ENCODE measurements at regions not wholly inside any gene's neighbourhood (a gene's known extent, or its start where the extent isn't known, plus 50 kb on each side); places are given as distances from the start of the nearest gene placed in this dataset.

DNA sequence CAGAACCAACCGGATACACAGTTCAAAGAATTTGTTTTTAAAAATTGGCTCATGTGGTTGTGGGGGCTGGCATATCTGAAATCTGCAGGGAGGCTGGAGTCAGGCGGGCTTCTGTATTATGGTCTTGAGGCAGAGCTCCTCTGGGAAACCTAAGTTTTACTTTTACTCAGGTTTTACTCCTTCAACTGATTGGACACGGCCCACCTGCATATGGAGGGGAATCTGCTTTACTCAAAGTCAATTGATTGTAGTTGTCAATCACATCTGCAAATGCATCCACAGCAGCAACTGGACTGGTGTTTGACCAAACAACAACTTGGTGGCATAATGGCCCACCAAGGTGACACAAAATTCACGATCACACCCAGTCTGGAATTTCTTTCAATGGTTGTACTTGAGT lies 103.4 kb downstream of the ERMARD start:
- DNase-seq: no peak

DNA sequence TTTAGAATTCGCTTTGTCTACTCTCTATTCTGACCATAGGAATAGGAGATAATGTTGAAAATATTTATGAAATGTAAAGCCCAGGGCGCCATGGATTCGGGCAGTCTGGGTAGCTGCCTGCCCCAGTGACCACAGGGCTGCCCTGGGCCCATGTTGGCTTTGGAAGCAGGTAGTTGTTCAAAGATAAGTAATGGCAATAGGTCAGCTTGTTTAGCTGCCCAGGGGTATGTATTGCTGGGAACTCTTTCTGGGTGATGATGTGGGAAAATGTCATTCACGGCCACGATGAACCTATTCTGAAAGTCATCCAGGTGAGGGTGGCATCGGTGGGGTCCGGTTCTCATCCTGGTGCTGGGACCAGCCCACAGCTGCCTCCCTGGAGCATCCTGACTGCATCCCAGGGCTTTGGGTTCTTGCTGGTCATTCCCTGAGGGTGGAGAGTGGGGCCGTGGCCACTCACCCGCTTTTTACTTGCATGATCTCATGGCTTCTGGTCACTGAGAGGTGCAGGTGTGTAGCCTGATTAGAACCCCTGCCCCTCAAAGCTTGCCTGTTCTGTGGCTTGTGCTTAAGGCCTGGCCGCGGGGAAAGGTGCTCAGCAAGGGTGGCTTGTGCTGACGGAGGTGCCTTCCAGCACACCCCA lies 102.8 kb downstream of the ERMARD start:
- DNase-seq: no peak

- DNase-seq: no peak
Observed at GRCh38 chr6:169853196-169854082, 102.0 kb downstream of the ERMARD start.

GRCh38 chr6:169852504-169853195 lies 101.2 kb downstream of the ERMARD start:
- no peak for DNase-seq

DNA sequence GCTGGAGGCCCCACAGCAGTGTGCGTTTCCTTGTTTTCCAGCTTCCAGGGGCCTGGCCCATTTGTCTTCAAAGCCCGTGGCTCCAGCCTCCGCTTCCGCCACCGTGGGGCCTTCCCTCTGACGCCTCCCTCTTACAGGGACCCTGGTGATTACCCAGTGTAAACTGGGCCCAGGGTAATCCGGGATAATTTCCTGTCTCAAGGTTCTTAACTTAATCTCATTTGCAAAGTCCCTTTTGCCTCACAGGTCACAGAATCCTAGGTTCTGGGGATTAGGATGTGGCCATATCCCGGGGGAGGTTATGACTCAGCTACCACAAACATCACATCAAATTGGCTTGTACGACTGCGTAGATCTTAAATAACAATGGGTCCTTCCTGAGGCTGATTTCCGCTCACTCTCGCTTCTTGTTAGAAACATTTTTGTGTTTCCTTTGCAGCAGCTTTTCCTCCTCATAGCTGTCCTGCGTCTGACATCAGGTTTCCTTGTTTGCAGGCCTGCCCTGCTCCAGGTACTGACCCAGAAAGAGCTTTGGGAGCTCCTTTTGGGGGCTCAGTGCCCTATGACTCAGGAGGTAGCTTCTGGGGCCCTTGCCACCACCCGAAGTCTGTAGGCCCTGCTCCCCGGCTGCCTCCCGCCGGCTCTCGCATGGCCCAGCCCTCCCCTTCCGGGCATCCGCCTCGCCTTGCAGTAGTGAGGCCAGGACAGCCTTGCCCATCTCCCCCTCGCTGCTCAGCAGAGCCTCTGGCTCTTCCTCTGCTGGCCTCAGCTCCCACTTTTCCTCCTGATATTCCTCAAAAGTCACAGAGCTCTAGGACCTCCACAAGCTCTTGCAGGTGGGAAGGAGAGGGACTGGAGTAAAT lies 100.5 kb downstream of the ERMARD start:
- DNase-seq: no peak

- DNase-seq: no peak
Observed at GRCh38 chr6:169850746-169851145, 99.3 kb downstream of the ERMARD start.

GRCh38 chr6:169850154-169850553 lies 98.7 kb downstream of the ERMARD start:
- DNase-seq: no peak

- DNase-seq: no peak
Observed at GRCh38 chr6:169849396-169849795, 98.0 kb downstream of the ERMARD start.

- DNase-seq: no peak
Observed at GRCh38 chr6:169848946-169849345, 97.5 kb downstream of the ERMARD start.

- no peak for DNase-seq
Observed at GRCh38 chr6:169847901-169848311, 96.5 kb downstream of the ERMARD start.

GRCh38 chr6:169847141-169847674 lies 95.8 kb downstream of the ERMARD start:
- no peak for DNase-seq

GRCh38 chr6:169846286-169847056 lies 95.0 kb downstream of the ERMARD start:
- no peak for DNase-seq

DNA sequence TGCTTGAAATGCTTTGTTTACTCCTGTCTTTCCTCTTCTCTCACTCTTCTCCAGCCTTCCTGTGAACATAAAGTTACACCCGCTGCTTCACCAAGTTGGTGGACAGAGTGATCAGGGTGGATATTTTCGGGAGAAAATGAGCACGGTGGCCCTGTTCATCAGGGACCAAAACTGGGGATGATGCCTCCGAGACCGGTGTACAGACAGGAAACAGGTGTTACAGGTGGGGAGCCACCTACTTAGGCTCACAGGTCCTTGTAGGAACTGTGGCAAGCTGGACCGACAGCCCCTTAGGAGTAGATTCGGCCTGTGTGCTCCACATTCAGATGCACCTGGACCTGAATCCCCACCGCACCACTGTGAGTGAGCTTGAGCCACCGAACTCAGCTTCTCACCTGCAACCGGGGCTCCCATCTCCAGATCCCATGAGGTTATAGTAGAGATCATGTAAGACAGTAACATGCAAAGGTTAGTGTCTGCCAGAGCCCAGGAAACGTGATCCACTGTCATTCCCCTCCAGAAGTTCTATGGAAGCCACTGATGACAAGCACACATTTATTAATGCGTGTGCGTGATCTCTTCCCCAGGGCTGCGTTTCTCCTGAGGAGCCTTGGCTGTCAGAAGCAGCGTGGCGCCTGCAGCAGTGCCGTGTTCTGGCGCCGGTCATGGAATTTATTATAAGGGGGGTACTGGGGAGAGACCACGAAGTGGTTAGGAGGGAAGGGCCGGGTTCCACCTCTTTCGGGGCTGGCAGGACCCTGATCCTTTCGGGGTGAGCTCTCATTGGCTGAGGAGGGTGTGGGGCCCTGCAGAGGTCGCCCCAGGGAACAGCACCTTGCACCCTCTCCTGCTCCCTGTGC lies 94.2 kb downstream of the ERMARD start:
- DNase-seq: no peak

GRCh38 chr6:169844946-169845345 lies 93.5 kb downstream of the ERMARD start:
- DNase-seq: no peak

DNA sequence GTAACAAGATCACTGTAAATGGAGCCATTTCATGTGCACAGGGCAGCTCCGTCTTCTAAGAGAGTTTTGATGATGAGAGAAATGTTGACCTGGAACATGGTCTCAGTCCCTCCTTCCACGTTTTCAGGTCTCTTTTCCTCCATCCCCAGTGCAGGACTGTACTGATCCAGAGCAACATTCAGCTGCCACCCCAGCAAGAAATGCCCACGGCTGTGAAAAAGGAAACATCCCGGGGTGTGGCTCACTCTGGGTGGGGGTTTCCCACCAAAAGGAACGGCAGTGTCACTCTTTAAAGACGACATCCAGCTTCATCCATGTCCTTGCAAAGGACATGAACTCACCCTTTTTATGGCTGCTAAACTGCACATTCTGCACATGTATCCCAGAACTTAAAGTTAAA lies 92.6 kb downstream of the ERMARD start:
- no peak for DNase-seq

DNA sequence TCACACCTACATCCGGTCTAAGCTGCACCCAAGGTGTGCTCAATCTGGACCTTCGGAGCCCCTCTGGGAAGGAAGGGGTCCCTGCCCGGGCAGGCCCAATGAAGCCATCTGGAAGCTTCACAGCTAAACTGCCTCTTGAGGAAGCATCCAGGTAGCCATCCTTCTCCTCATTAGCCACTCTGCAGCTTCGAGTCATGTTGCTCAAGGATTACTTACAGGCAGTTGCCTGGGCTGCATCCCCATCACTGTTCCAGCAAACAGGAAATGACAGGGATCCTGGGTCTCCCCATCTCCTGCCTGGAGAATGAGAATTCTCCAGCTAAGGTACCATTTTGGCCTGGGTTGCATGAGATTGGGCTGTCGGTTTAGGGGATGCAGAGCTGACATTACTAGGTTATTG lies 91.7 kb downstream of the ERMARD start:
- DNase-seq: no peak

DNA sequence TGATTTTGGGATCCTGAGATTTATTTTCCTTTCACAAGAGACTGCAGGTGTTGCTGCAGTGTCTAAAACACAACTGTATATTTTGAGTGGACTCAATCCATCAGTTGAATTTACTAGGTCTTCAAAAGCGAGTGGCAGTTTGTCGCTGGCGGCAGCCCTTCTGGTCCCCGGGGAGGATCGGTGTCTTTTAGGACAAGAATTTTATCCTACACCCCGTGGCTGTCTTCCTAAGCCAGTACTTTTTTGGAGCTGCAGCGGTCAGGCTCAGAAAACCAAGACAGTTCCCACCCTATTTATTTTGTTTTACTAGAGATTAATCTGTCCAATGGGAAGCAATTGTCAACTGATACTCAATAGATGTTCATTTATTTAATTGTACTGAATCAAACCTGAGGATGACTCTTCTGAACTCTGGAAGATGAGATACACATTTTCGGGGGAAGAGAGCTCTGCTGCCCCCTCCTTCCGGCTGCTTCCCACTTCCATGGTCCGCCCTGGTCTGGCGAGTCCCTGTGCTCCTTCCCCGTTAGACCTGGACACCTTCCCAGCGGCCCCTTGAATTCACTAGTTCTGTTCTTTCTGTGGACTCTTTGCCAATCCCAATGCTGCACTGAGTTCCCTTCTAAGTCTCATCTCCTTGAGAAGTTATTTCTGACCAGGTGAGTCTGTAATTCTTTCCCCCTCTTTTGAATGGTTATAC lies 90.6 kb downstream of the ERMARD start:
- no peak for DNase-seq

GRCh38 chr6:169841251-169841650 lies 89.8 kb downstream of the ERMARD start:
- DNase-seq: no peak

DNA sequence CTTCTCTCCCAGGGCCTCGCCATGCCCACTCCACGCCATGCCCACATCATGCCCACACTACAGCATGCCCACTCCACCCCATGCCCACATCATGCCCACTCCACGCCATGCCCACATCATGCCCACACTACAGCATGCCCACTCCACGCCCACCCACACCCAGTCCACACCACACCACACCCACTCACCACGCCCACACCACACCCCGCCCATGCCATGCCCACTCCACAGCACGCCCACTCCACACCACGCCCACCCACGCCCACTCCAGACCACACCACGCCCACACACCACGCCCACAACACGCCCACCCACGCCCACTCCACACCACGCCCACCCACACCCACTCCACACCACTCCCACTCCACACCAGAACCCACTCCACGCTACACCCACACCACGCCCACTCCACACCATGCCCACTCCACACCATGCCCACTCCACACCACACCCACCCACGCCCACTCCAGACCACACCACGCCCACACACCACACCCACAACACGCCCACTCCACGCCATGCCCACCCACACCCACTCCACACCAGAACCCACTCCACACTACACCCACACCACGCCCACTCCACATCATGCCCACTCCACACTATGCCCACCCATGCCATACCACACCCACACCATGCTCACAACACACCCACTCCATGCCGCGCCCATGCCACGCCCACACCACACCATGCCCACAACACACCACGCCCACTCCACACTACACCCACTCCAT lies 88.6 kb downstream of the ERMARD start:
- no peak for DNase-seq
